Hematopoietic multipotent progenitor cell treated with erythropoietin and hydrocortisone succinate and interleukin-3 and kit ligand, for 8 days (in vitro differentiated cells): ENCODE measurements at regions not wholly inside any gene's neighbourhood (a gene's known extent, or its start where the extent isn't known, plus 50 kb on each side); places are given as distances from the start of the nearest gene placed in this dataset.
"Not testable (repeated sequence)": the region's sequence is repeated elsewhere in the genome, so short reads cannot be mapped to it uniquely, and the experiment has no call there.

Source experiments
- DNase-seq: peaks from one replicate; pipeline ENCODE4 v3.0.0-alpha.2; 2015

DNA sequence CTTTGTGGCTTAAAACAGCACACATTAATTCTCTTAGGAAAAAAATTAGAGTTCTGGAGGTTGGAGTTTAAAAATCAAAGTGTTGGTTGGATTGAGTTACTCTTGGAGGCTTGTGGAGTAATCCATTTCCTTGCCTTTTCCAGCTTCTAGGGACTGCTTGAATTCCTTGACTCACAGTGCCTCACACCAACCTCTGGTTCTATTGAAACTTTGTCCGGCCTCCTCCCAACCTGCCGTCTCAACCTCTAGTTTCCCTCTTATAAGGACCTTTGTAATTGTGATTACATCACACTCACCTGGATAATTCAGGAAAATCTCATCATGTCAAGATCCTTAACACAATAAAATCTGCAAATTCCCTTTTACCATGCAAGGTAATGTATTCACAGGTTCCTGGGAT, 764.2 kb upstream of the CDH18 start:
- DNase-seq: not testable (repeated sequence)

DNA sequence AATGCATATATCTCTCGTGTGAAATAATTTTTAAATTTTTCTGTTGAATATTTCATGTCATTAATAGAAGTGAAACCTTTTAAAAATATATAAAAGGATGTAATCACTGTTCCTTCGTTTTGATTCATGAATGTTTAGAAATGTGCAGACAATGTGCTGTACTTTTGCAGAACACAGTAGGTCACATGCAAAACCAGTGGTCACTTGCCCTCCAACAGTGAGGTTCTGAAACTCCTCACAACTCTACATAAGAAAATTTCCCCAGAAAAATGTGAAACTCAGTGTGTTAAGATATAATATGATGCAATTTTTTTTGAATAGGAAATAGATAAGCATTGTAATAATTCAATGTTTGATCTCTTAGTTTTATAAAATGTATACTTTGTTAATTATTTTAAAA, 747.7 kb upstream of the CDH18 start:
- not testable (repeated sequence) for DNase-seq

DNA sequence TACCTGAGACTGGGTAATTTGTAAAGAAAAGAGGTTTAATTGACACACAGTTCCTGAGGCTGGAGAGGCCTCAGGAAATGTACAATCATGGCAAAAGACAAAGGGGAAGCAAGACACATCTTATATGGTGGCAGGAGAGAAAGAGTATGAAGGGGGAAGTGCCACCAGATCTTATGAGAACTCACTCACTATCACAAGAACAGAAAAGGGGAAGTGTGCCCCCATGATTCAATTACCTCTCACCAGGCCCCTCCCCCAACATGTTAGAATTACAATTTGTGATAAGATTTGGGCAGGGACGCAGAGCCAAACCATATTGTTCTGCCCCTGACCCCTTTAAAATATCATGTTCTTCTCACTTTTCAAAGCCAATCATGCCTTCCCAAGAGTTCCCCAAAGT, 744.2 kb upstream of the CDH18 start:
- not testable (repeated sequence) for DNase-seq

DNA sequence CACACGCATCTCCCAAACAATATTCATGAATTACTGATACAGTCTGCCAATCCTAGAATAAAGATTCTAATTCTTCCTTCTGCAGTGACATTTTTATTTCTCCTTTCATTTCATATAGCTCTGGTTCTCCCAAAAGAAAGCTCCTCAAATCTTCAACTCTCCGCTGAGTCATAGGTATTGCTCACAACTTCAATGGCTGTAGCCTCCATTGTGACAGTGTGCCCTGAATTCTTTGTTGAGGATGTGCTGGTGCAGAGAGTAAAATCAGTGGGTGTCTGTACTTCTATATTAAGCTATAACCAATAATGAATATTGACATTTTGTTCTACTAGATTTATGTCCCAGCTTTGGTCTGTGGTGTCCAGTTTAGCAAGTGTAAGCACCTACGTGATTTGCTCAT, 733.3 kb upstream of the CDH18 start:
- not testable (repeated sequence) for DNase-seq

DNA sequence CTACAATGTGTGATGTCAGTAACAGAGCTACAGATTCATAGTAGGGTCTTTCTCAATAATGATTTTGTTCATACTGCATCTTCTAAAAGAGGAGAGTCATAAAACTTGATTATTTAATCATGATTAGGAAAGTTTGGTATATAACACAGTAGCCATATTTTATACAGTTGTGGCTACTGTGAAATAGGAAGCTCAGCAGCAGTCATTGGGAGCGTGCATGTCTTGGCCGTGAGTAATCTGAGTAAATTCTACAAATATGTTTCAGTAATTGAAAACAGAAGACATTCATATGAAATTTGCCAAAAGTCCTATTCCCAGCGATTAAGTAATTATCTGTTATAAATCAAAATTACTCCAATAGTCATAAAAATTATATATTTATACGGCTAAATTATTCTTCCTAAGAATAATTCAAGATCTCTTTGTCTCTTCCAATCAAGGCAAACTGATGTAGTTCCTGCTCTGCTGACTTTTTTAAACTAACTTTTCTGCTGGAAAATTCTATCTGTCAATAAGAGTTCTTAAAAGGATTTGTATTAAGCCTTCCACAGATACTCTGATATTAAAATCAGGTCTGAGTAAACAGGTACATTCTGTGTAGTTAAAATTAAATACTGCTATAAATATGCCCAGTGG, 723.6 kb upstream of the CDH18 start:
- DNase-seq: not testable (repeated sequence)

DNA sequence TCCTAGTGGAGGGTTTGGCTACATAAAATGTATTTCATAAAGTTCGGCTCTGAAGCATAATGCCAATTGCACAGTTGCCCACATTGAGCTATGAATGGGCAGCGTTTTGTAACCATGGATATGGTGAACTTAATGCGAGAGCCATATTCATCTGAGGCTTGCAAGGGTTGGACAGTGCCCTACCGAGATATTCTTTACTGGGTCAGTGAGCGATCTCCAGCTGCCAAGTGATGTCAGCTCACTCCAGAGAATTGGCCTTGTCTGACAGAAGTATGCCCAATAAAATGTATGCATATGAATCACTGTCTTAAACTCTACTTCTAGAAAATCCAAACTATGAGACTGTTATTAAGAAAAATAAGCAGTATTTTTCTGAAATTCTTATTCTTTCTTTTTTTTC, 719.6 kb upstream of the CDH18 start:
- not testable (repeated sequence) for DNase-seq

DNA sequence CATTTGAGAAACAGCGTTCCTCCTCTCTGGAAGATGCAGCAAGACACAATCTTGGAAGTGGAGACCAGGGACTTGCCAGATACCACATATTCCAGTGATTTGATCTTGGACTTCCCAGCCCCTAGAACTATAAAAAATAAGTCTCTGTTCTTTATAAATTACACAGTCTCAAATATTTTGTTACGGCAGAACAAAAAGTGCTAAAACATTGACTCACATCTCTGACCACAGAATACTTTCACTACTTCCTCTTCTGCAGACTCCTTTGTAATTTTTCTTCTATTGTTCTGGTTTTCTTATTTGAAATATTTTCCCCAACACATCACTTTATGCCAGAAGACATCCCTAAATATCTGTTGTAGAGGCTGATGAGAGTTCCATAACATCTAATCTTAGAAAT, 706.1 kb upstream of the CDH18 start:
- no peak for DNase-seq

DNA sequence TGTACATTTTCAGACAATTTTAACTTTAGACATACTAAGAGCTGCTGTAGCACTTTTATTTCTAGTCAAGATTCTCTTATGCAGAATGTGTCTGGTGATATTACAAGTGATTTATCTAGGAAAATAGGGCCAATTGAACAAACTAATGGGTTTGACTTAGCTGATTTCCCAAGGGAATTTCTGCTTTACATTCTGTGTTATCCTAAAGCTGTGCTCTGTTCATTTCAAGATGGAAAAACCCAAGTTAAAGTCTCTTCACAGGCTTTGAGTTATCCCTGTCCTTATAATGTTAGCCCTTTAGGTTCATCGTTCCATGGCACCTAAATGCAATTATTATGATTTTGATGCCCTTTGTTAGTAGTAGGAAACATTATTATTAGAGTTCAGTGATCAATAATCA, 704.9 kb upstream of the CDH18 start:
- DNase-seq: no peak

DNA sequence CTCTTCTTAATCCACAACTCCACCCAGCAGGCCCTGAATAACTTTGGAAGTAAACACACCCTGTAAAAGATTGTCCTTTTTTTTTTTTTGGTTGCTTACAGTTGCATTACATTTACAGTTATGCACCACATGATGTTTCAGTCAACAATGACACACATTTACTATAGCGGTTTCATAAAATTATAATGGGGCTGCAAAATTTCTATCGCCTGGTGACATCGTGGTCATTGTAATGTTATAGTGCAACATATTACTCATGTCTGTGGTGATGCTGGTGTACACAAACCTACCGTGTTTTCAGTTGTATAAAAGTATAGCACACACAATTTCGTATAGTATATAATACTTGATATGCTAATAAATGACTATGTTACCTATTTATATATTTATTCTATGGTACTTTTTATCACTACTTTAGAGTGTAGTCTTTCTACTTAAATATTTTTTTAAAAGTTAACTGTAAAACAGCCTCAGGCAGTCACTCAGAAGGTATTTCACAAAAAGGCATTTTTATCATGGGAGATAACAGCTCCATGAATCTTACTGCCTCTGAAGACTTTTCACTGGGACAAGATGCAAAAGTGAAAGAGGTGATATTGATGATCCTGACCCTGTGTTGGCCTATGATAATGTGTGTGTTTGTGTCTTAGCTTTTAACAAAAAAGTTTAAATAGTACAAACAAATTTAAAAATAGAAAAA, 695.4 kb upstream of the CDH18 start:
- DNase-seq: no peak

DNA sequence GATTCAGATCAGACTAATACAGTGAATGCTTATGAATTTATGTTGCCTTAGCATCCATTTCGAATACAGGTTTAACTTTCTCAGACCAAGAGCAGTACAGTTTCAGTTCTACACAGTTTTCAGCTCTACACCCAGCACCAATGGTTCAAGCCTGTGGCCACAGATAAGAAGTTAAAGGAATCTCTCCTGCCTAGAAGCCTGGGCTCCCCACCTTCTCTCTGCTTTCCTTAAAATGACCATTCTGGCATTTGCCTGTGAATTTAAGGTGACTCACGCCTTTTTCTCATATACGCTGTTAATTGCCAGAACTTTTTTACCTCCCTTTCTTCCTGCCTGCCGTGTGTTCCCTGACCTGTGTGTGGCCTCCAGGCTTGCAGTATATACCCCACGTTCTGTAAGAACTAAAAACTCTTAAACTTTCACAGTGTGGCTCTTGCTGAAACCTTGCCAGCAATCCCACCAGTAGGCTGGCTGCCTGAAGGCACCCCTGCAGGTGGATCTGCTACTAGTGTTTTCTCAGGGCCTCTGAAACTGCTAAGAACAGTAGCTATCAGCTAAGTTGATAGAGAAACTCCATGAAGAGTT, 692.8 kb upstream of the CDH18 start:
- DNase-seq: no peak

DNA sequence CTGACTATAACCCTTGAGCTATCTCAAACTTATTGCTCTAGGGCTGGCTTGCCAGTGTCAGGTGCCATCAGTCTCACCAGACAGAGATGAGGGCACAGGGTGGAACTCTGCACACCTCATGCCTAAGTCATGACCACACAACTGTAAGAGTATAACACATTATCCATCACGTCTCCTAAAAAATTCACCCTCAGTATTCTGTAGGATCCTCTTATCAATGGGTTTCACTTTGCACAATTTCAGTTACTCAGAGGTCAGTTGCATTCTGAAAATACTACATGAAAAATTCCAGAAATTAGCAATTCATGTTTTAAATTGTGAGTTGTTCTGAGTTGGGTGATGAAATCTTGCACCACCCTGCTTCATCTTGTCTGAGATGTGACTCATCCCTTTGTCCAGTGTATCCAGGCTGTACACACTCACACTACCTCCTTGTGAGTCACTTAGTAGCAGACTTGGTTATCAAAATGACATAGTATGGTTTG, 690.9 kb upstream of the CDH18 start:
- DNase-seq: no peak

DNA sequence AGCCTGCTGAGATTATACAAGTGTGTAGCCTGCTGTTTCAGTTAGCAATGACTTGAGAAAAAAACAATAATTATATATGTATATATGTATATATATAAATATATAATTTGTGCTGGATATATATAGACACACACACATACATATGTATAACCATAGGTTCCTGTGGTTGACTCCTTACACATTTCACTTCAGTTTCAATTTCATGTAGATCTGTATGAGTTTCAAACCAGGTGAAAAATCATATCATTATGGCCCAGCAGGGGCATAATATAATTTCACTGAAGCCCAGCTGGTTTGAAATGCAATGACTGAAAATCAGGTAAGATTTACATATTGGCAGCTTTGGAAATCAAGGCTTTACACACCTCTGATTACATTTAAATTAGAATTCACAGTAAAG, 690.4 kb upstream of the CDH18 start:
- no peak for DNase-seq

DNA sequence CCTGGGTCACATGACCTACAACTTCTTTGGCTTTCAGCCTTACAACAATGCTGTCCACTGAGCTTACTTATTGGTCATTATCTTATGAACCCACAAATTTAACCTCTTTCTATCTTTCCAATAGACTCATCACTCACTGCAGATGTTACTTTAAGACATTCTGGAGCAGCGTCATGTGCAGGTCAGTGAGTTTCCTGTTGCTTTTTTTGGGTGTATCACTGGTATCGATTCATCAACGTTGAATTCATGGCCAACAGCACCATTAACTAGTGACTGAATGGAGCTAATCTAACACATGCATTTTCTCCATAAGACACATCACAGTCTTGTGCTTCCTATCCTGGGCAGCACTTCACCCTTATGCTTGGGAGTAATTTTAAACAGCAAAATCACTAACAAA, 672.6 kb upstream of the CDH18 start:
- no peak for DNase-seq

DNA sequence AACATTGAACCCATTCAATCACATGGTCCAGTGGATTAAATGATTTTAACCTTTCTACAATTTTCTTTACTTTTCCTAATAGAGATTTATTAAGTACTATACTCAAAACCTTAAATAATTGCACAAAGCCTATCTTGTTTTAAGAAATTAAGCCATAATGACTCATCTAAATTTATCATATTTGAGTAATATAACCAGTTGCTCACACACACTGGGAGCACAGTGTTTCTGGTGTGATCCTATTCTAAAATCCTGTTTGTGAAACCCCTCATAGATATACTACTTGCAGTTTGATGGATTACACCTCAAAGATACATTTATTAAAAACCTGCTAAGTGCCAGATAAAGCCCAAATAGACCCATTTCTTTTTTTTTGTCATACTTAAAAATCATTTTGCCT, 668.3 kb upstream of the CDH18 start:
- no peak for DNase-seq

DNA sequence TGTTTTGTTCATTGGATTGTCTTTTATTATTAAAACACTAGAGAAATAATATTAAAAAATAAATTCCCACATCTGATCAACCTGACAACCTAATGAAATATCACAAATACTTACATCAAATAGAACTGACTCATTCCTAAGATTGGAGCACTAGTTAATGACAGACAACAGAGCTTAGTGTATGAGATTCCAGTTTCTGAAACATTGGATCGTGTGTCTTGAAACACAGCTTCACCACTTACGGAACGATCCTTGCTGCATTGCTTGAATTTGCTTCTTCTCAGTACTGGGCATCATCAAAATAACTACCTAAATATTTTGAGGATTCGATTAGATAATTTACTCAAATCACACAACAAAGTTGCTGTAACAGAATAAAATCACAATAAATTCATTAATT, 667.2 kb upstream of the CDH18 start:
- no peak for DNase-seq

DNA sequence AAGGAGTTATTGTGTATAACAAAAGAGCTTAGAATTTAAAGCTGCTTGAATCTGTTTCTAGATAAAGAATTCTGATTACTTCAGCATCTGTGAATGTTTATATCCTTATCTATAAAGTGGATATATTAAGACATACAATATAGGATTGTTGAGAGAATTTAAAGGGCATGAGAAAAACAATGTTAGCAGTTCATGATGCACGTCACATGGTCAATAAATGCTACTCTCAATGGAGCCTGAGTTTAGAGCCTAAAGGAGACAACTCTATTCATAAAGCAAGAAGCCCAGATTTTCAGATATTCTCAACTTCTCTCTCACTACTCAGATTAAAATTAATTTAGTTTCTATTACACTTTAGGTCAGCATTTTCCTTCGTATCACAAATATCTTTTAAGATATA, 666.7 kb upstream of the CDH18 start:
- DNase-seq: no peak

DNA sequence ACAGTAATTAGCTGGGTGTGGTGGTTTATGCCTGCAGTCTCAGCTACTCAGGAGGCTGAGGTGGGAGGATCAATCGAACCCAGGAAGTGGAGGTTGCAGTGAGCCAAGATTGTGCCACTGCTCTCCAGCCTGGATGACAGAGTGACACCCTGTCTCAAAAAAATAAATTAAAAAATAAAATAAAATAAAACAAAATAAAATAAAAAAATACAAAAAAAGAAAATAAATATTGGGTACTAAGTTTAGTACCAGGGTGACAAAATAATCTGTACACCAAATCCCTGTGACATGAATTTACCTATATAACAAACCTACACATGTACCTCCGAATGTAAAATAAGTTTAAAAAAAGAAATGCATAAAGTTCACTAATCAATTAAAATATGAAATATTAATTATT, 666.0 kb upstream of the CDH18 start:
- no peak for DNase-seq

DNA sequence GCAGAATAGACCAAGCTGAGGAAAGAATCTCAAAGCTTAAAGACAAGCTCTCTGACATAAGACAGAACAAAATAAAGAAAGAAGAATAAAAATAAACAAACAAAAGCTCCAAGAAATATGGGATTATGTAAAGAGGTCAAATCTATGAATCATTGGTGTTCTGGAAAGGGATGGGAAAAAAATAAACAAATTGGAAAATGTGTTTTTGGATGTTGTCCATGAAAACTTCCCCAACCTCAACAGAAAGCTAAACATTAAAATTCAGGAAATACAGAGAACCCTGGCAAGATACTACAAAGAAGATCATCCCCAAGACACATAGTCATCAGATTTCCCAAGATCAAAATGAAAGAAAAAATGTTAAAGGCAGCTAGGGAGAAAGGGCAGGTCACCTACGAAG, 662.0 kb upstream of the CDH18 start:
- no peak for DNase-seq

DNA sequence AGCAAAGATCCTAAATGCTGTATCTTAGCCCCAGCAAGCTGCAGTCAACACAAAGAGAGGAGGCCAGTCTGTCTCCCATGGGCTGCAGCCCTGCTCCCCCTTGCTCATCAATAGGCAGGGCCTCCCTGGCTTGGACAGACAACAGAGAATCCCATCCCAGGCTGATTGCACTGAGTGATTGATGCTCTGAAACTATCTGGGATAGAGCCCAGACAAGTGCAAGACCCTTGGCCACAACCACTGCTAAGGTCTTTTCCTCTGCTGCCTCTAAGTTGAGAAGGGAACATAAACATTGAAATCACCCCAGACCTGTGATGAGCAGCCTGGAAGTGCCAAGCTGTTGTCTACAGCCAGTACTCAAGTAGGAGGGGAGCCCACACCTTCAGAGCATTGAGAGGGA, 661.0 kb upstream of the CDH18 start:
- DNase-seq: no peak

DNA sequence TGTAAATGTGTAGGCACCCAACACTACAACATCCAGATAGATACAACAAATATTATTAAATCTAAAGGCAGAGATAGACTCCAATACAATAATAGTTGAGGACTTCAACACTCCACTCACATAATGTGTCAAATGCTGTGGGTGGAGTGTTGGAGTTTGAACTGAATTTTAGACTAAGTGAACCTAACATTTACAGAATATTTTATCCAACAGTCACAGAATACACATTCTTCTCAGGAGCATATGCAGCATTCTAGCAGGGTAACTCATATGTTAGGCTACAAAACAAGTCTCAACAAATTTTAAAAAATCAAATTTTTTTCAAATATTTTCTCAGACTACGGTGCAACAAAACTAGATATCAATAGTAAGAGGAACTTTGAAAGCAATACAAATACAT, 648.7 kb upstream of the CDH18 start:
- no peak for DNase-seq

DNA sequence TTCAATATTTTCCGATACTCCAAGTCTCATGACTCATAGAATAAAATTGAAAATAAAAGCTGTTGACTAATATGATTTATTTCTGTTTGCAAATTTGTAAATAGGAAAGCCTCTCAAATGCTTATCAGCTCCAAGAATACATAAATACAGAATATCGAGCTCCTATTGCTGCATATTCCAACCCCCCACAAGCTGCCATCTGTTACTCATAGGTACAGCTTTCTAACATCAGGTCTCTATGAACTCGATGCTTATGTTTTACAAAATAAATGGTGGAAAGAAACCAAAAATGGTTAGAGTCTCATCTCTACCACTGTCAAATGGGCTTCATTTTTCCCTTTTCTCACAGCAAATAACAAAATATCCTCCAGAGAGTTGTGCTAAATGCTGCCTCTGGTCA, 631.6 kb upstream of the CDH18 start:
- DNase-seq: no peak

DNA sequence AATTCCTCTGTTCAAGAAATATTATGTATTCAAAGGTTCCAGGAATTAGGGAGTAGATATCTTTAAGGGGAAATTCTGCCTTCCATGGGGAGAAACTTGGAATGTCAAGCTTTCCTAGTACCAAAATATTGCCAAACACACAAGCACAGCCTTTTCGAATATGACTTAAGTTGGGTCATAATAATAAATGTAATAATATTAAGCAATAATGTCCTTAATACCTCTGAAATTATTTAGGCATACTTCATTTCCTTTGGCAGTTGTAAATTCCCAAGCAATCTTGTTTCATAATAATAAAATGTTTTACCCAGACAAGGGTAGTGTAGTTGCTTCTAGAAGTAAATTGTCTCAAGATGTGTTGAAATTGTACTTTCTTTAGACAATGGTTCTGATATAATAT, 630.3 kb upstream of the CDH18 start:
- DNase-seq: no peak

DNA sequence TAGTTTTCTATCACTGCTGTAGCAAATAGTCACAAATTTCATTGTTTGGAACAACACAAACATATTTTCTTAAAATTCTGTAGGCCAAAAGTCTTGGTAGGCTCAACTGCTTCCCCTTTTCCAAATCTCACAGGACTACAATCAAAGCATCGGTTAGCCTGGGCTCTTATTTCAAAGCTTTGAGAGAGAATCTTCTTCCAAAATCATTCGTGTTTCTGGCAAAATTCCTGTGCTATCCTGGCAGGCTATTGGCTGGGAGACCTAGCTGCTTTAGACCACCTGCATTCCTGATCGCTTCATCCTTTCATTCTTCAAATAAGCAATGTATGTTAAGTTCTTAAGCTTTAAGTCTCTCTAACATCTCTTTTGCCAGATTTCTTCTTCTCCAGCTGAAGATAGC, 629.8 kb upstream of the CDH18 start:
- DNase-seq: no peak

DNA sequence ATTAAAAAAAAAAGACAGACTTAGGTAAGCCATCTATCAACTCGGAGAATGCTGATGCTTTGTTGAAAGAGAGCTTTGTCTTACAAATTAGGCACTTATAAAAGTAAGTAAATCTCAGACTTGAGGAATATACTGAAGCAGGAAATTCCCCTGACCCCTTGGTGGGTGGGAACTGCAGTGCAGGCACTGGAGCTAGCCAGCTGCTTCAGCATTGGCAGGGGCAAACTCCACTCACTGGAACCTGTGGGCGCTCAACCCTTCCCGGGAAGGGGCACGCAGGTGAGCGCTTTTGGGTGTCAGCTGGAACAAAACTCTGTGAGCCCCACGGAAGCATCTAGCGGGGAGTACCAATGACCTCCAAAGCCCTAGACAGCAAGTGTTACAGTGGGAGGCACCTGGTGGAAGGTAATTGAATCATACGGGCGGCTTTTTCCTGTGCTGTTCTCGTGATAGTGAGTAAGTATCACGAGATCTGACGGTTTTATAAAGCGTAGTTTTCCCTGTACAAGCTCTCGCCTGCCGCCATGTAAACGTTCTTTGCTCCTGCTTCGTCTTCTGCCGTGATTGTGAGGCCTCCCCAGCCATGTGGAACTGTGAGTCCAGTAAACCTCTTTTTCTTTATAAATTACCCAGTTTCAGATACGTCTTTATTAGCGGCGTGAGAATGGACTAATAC, 628.0 kb upstream of the CDH18 start:
- DNase-seq: no peak
